Muscle of leg (tissue), 3 donors: ENCODE measurements at regions not wholly inside any gene's neighbourhood (a gene's known extent, or its start where the extent isn't known, plus 50 kb on each side); places are given as distances from the start of the nearest gene placed in this dataset.
"Not testable (repeated sequence)": the region's sequence is repeated elsewhere in the genome, so short reads cannot be mapped to it uniquely, and the experiment has no call there.

ENCODE experiments used
- DNase-seq: peaks from one replicate; pipeline ENCODE4 v3.0.0; 2013
- H3K27ac ChIP-seq: one replicate; pipeline ENCODE4 v1.5.1; 2013; ENCODE audit warnings: mild to moderate bottlenecking, low read length, control low read depth
- H3K27me3 ChIP-seq: one replicate; pipeline ENCODE4 v1.6.1; 2013; ENCODE audit warnings: low read length; ENCODE audit not compliant: control insufficient read depth, insufficient read depth
- H3K36me3 ChIP-seq: one replicate; pipeline ENCODE4 v1.6.1; 2013; ENCODE audit warnings: low read length; ENCODE audit not compliant: control insufficient read depth, insufficient read depth
- H3K4me1 ChIP-seq: one replicate; pipeline ENCODE4 v1.6.1; 2013; ENCODE audit warnings: low read length; ENCODE audit not compliant: control insufficient read depth, insufficient read depth
- H3K4me3 ChIP-seq: one replicate; pipeline ENCODE4 v1.5.1; 2013; ENCODE audit warnings: low read length, control low read depth
- H3K9me3 ChIP-seq: replicated peaks from 2 replicates; pipeline ENCODE4 v1.6.1; 2013; ENCODE audit warnings: low read depth, low read length; ENCODE audit not compliant: control insufficient read depth
- WGBS: methylation state at CpG from one replicate; pipeline ENCODE4 v1.1.5; 2013; ENCODE audit warnings: missing lambda C conversion rate; ENCODE audit not compliant: insufficient coverage; 5-methylcytosine and 5-hydroxymethylcytosine counted together

GRCh38 chr2:129189617-129190319 lies 789.7 kb upstream of the RAB6C start:
- H3K36me3 ChIP-seq = no peaks in the 10 kb centered on the region
- peaks cover 3% of the 10 kb centered on the region for H3K4me1 ChIP-seq
- DNase-seq = no peak
- H3K27me3 ChIP-seq = peaks cover 2% of the 10 kb centered on the region
- no peak overlapping the region for H3K4me3 ChIP-seq
- no peak overlapping the region for H3K27ac ChIP-seq
- H3K9me3 ChIP-seq = no peaks in the 10 kb centered on the region
- WGBS = 61% methylated on average over 9 of the region's 10 CpGs

DNA sequence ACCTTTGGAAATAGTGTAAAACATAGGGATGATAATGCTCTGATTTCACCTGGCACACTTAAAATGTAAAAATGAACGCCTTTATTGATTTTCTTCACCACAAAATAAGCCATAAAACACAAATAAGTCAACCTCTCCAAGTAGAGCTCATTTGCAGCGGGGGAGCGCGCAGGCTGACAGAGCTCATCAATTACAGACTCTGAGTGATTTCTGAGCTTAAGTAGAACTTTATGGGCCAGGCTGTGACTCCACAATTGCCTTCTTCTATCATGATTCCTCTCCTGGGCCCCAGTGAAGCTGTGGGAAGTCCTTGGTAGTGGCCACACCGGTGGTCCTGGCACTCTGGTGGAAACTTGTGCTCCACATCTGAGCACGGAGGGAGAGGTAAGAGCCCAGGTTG lies 789.0 kb upstream of the RAB6C start:
- Histone ChIP-seq H3K36me3 (no peaks in the 10 kb centered on the region), H3K4me3 (no peak overlapping the region), H3K4me1 (peaks cover 3% of the 10 kb centered on the region), H3K9me3 (no peaks in the 10 kb centered on the region), H3K27ac (no peak overlapping the region), H3K27me3 (peaks cover 2% of the 10 kb centered on the region)
- WGBS = 98% methylated on average over 5 of the region's 6 CpGs
- no peak for DNase-seq

GRCh38 chr2:129191530-129191929 lies 787.9 kb upstream of the RAB6C start:
- H3K4me1 ChIP-seq = peaks cover 7% of the 10 kb centered on the region
- no peaks in the 10 kb centered on the region for H3K9me3 ChIP-seq
- no peak overlapping the region for H3K4me3 ChIP-seq
- H3K27me3 ChIP-seq = peaks cover 2% of the 10 kb centered on the region
- H3K27ac ChIP-seq = no peak overlapping the region
- no peak for DNase-seq
- no peaks in the 10 kb centered on the region for H3K36me3 ChIP-seq
- WGBS = 50% methylated on average over 2 of the region's 4 CpGs

- WGBS = 95% methylated on average over 2 of the region's 5 CpGs
- no peaks in the 10 kb centered on the region for H3K36me3 ChIP-seq
- peaks cover 2% of the 10 kb centered on the region for H3K27me3 ChIP-seq
- H3K27ac ChIP-seq = no peak overlapping the region
- DNase-seq = no peak
- H3K9me3 ChIP-seq = no peaks in the 10 kb centered on the region
- H3K4me1 ChIP-seq = peaks cover 7% of the 10 kb centered on the region
- H3K4me3 ChIP-seq = no peak overlapping the region
Measured at GRCh38 chr2:129192117-129192516, 787.3 kb upstream of the RAB6C start.

DNA sequence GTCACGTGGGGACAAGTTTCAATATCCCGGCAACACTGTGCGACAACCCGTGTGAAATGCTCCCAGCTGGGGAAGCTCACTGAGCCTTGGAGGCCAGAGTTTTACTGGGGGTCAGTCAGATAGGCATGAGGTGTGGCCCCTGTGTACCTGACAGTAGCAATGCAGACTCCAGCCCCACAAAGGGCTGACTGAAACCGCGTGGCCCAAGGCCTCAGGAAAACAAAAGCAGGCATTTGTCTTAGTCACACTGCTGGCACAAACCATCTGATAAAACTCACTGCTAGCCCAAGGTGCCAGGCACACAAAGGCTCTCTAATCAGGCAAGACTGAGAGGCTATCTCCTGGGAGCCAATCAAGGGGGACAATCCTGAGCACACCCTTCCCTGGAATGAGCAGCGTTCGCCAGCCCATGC lies 786.6 kb upstream of the RAB6C start:
- WGBS = 85% methylated on average over 8 of the region's 8 CpGs

DNA sequence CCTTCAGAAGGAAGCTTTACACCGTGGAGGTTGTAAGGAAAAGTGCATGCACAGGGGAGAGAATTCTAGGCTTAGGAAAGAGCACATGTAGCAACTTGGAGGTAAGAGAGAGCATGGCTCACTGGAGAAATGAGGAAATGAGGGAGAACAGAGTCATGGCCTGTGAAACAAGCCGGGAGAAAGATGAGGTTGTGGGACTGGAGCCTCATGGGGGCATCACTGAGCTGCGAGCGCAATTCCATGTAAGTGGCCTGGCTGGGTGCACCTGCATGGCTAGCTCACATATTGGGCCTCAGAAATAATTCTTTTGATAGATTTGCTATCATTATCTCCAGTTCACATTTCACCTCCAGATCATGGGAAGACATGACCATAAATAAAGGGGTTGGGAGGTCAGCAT lies 785.5 kb upstream of the RAB6C start:
- 25% methylated on average over 2 of the region's 4 CpGs for WGBS
- H3K36me3 ChIP-seq = no peaks in the 10 kb centered on the region
- DNase-seq = no peak
- no peaks in the 10 kb centered on the region for H3K9me3 ChIP-seq
- H3K4me1 ChIP-seq = peaks cover 7% of the 10 kb centered on the region
- no peak overlapping the region for H3K27ac ChIP-seq
- peaks cover 2% of the 10 kb centered on the region for H3K27me3 ChIP-seq
- no peak overlapping the region for H3K4me3 ChIP-seq

More for the DNA sequence above, 786.6 kb upstream of the RAB6C start:
- Histone ChIP-seq H3K27ac (no peak overlapping the region), H3K36me3 (no peaks in the 10 kb centered on the region), H3K4me1 (peaks cover 7% of the 10 kb centered on the region), H3K4me3 (no peak overlapping the region), H3K9me3 (no peaks in the 10 kb centered on the region), H3K27me3 (peaks cover 2% of the 10 kb centered on the region)
- no peak for DNase-seq

DNA sequence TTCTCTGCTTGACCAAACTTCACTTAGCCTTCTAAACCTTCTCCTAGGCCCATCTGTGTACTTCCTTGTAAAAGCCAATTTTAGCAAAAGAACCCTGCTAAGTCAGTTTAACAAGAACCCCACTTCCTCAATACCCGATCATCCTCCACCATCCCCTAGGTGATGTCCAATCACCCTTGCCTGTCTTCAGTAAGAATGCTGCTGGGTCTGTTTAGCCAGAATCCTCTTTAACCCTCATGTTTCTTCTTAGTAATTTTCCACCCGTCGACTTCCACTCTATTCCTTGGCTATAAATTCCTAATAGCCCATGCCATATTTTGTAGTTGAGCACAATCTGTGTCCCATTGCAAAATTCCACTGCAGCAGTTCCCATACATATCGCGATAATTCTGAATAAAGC lies 780.0 kb upstream of the RAB6C start:
- H3K4me3 ChIP-seq = no peak overlapping the region
- H3K36me3 ChIP-seq = no peaks in the 10 kb centered on the region
- H3K4me1 ChIP-seq = peaks cover 4% of the 10 kb centered on the region
- H3K27me3 ChIP-seq = no peaks in the 10 kb centered on the region
- no peak overlapping the region for H3K27ac ChIP-seq
- DNase-seq = no peak
- 59% methylated on average over 3 of the region's 5 CpGs for WGBS
- H3K9me3 ChIP-seq = no peaks in the 10 kb centered on the region

DNA sequence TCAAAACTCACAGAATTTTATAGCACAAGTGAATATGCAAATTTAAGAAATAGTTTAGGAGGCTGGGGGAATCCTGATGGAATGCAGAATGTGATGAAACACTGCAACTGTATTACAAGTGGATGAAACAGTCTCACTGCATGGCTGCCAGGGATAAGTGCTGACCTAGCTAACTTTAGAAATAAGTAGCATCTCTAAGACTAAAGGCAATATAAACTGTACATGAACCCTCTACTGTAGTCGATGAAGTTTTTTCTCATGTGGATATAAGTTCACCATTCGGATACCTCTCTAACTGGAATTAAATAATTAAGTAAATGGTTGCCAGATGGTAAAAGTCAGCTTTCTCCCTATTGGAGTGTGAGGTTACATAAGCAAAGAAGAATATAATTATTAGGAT lies 777.8 kb upstream of the RAB6C start:
- H3K27ac ChIP-seq = no peak overlapping the region
- H3K4me3 ChIP-seq = no peak overlapping the region
- H3K36me3 ChIP-seq = no peaks in the 10 kb centered on the region
- WGBS = no CpG with 5 or more reads among the region's 2 CpGs
- no peaks in the 10 kb centered on the region for H3K4me1 ChIP-seq
- H3K9me3 ChIP-seq = no peaks in the 10 kb centered on the region
- DNase-seq = peak; percentile 20
- H3K27me3 ChIP-seq = no peaks in the 10 kb centered on the region

GRCh38 chr2:129203331-129203730 lies 776.1 kb upstream of the RAB6C start:
- Histone ChIP-seq H3K4me3 (no peak overlapping the region), H3K9me3 (no peaks in the 10 kb centered on the region), H3K4me1 (no peaks in the 10 kb centered on the region), H3K27me3 (no peaks in the 10 kb centered on the region), H3K36me3 (no peaks in the 10 kb centered on the region), H3K27ac (no peak overlapping the region)
- no CpG with 5 or more reads among the region's 3 CpGs for WGBS
- peak; percentile 44 for DNase-seq

DNA sequence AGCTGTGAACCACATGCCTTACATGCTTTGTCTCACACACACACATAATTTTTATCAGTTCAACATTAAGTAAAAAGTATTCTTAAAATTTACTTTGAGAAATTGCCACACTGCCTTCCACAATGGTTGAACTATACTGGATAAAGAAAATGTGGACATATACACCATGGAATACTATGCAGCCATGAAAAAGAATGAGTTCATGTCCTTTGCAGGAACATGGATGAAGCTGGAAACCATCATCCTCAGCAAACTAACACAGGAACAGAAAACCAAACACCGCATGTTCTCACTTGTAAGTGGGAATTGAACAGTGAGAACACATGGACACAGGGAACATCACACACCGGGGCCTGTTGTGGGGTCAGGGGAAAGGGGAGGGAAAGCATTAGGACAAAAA lies 774.9 kb upstream of the RAB6C start:
- H3K36me3 ChIP-seq, H3K4me3 ChIP-seq, H3K9me3 ChIP-seq, H3K27ac ChIP-seq, DNase-seq, H3K27me3 ChIP-seq, H3K4me1 ChIP-seq: not testable (repeated sequence)
- WGBS = no CpG with 5 or more reads among the region's 2 CpGs

DNA sequence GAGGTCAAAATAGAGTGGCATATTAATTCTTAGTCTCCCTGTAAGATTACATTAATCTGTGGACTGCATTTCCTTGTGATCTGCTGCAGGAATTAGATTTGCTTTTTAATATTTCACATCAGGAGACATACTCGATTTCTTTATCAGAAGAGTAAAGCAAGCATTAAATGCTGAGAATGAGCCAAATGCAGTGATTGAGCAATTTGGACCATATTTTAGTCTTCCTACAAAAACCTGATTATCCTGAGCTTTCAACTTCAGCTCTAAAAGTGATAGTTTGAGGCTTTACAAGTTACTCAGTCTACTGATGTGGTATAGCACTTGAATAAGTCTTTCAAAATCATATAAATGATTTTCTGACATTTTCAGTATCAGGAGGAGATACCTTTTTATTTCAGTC lies 774.3 kb upstream of the RAB6C start:
- no peaks in the 10 kb centered on the region for H3K36me3 ChIP-seq
- no peak for DNase-seq

More for the DNA sequence above, 774.3 kb upstream of the RAB6C start:
- H3K27me3 ChIP-seq = no peaks in the 10 kb centered on the region
- H3K9me3 ChIP-seq = no peaks in the 10 kb centered on the region
- WGBS = no CpG with 5 or more reads among the region's 1 CpG
- no peak overlapping the region for H3K4me3 ChIP-seq
- H3K4me1 ChIP-seq = no peaks in the 10 kb centered on the region
- no peak overlapping the region for H3K27ac ChIP-seq
